HCT116 (cell line): ENCODE measurements at regions not wholly inside any gene's neighbourhood (a gene's known extent, or its start where the extent isn't known, plus 50 kb on each side); places are given as distances from the start of the nearest gene placed in this dataset.

Experiments used
- ATAC-seq: fragments of 200-7000 bp; cut with Tn5 transposase; 2 replicates; pipeline ENCODE4 v1.9.1; 2020; ENCODE audit warnings: mild to moderate bottlenecking, moderate library complexity
- BruUV-seq: library from RNA; stranded (reverse); fragments of 400-500 nt; replicated peaks from 2 replicates; lab custom pipeline; 2021; lab: Mats Ljungman, UMichigan
- CTCF ChIA-PET: fragments of 300-600 bp; sonication (Branson Sonifier 250); formaldehyde crosslinking; loops from one replicate; lab custom pipeline; 2021; ENCODE audit warnings: antibody characterized with exemption; lab: Charles Lee
- POLR2A ChIA-PET: fragments of 300-600, 350-600 bp; sonication (Branson Sonifier 250); formaldehyde crosslinking; loops from one replicate; lab custom pipeline; 2021; ENCODE audit warnings: antibody characterized with exemption; lab: Charles Lee
- RAD21 ChIA-PET, 2 experiments: fragments of 300-600 bp; sonication (Branson Sonifier 250); formaldehyde crosslinking; loops; one replicate each; lab custom pipeline; 2023; ENCODE audit warnings: low total read pairs in 2 of 2; ENCODE audit not compliant: uncharacterized antibody in 2 of 2, unreplicated experiment in 2 of 2, low non-redundant PET in 1 of 2; lab: Charles Lee
- DNase-seq: peaks from one replicate; pipeline ENCODE4 v3.0.0-alpha.2; 2010; ENCODE audit warnings: low read depth, low spot score
- H2AFZ ChIP-seq: fragments of 200-600 bp; shearing (Covaris generic), sonication (generic); 2 replicates; pipeline ENCODE4 v1.6.1; 2017; ENCODE audit warnings: low read depth, mixed run types, mixed read lengths, antibody characterized with exemption, low read length; ENCODE audit not compliant: poor library complexity, severe bottlenecking
- H3K27ac ChIP-seq: 2 replicates; pipeline ENCODE4 v1.5.1; 2012; ENCODE audit warnings: low read depth, low read length
- H3K27me3 ChIP-seq: fragments of 200-600 bp; sonication (generic); 2 replicates; pipeline ENCODE4 v1.6.1; 2016; ENCODE audit warnings: mixed run types, low read length, mixed read lengths; ENCODE audit not compliant: insufficient read depth
- H3K36me3 ChIP-seq, 2 experiments: fragments of 200-500 bp in 1 of 2; fragments of 200-600 bp in 1 of 2; sonication (Bioruptor generic) in 1 of 2; sonication (generic) in 1 of 2; 2 replicates each; pipeline versions ENCODE4 v1.5.1 to v1.6.1; 2014 to 2016; ENCODE audit warnings: low read length in 2 of 2, inconsistent platforms in 1 of 2, mixed read lengths in 1 of 2, mixed run types in 1 of 2; ENCODE audit not compliant: insufficient read depth in 2 of 2, control insufficient read depth in 1 of 2
- H3K4me1 ChIP-seq, 2 experiments: fragments of 200-600 bp in 1 of 2; sonication (generic) in 1 of 2; 2 replicates each; pipeline versions ENCODE4 v1.5.1 to v1.6.1; 2012 to 2017; ENCODE audit warnings: low read length in 2 of 2, inconsistent platforms in 1 of 2, mild to moderate bottlenecking in 1 of 2, mixed read lengths in 1 of 2, mixed run types in 1 of 2, moderate library complexity in 1 of 2; ENCODE audit not compliant: insufficient read depth in 2 of 2, control insufficient read depth in 1 of 2
- H3K4me2 ChIP-seq: fragments of 200-600 bp; sonication (generic); 2 replicates; pipeline ENCODE4 v1.6.1; 2017; ENCODE audit warnings: mixed run types, low read length, mixed read lengths
- H3K4me3 ChIP-seq, 2 experiments: fragments of 200-600 bp in 1 of 2; sonication (generic) in 1 of 2; replicated peaks in 1 of 2; 2 replicates each; pipeline ENCODE4 v1.5.1; 2011 to 2016; ENCODE audit warnings: low read length in 2 of 2, control low read depth in 1 of 2, low read depth in 1 of 2, mild to moderate bottlenecking in 1 of 2, mixed read lengths in 1 of 2, mixed run types in 1 of 2
- H3K79me2 ChIP-seq: fragments of 200-600 bp; sonication (generic); 2 replicates; pipeline ENCODE4 v1.6.1; 2017; ENCODE audit warnings: mild to moderate bottlenecking, mixed run types, low read length, moderate library complexity, mixed read lengths; ENCODE audit not compliant: insufficient read depth
- H3K9ac ChIP-seq: fragments of 200-600 bp; sonication (generic); 2 replicates; pipeline ENCODE4 v1.6.1; 2016; ENCODE audit warnings: low read length, mixed read lengths
- H3K9me2 ChIP-seq: fragments of 200-600 bp; sonication (generic), shearing (Covaris generic); 2 replicates; pipeline ENCODE4 v1.6.1; 2017; ENCODE audit warnings: mixed run types, mild to moderate bottlenecking, moderate library complexity; ENCODE audit not compliant: insufficient read depth
- H3K9me3 ChIP-seq, 2 experiments: fragments of 200-500 bp in 1 of 2; fragments of 200-600 bp in 1 of 2; sonication (Bioruptor generic) in 1 of 2; sonication (generic) in 1 of 2; 2 replicates each; pipeline ENCODE4 v1.6.1; 2014 to 2017; ENCODE audit warnings: low read length in 2 of 2, mixed read lengths in 2 of 2, inconsistent platforms in 1 of 2, low read depth in 1 of 2, mild to moderate bottlenecking in 1 of 2, mixed run types in 1 of 2, moderate library complexity in 1 of 2; ENCODE audit not compliant: control insufficient read depth in 1 of 2, insufficient read depth in 1 of 2
- H4K20me1 ChIP-seq: fragments of 200-600 bp; sonication (generic), shearing (Covaris generic); 2 replicates; pipeline ENCODE4 v1.6.1; 2017; ENCODE audit warnings: mixed run types, mild to moderate bottlenecking, moderate library complexity; ENCODE audit not compliant: insufficient read depth
- ATF3 ChIP-seq: IDR thresholded peaks from 2 replicates; pipeline ENCODE4 v1.6.1; 2012
- CTCF ChIP-seq, 3 experiments: fragments of 200-600 bp in 1 of 3; sonication (generic) in 1 of 3; IDR thresholded peaks in 2 of 3; conservative IDR thresholded peaks in 1 of 3; 2 replicates each; pipeline ENCODE4 v1.5.1; 2012 to 2017; ENCODE audit warnings: low read depth in 2 of 3, low read length in 2 of 3, antibody characterized with exemption in 1 of 3, borderline replicate concordance in 1 of 3, control low read depth in 1 of 3, mild to moderate bottlenecking in 1 of 3, mixed read lengths in 1 of 3, mixed run types in 1 of 3, moderate library complexity in 1 of 3; ENCODE audit not compliant: insufficient read depth in 1 of 3
- EZH2 ChIP-seq: fragments of 200-600 bp; sonication (generic); IDR thresholded peaks from 2 replicates; pipeline ENCODE4 v1.6.1; 2017; ENCODE audit warnings: antibody characterized with exemption, mixed run types
- POLR2A ChIP-seq: IDR thresholded peaks from 2 replicates; pipeline ENCODE4 v1.7.0; 2011; ENCODE audit warnings: borderline replicate concordance; ENCODE audit not compliant: insufficient read depth, insufficient read length; ENCODE audit errors: extremely low read depth
- POLR2AphosphoS5 ChIP-seq: IDR thresholded peaks from 2 replicates; pipeline ENCODE4 v1.6.1; 2011; ENCODE audit warnings: mild to moderate bottlenecking, low read depth, low read length, moderate library complexity
- RAD21 ChIP-seq: IDR thresholded peaks from 2 replicates; pipeline ENCODE4 v1.6.1; 2012; ENCODE audit warnings: low read depth, mild to moderate bottlenecking
- SIN3A ChIP-seq: IDR thresholded peaks from 2 replicates; pipeline ENCODE4 v1.6.1; 2012; ENCODE audit warnings: low read depth
- SRF ChIP-seq: IDR thresholded peaks from 2 replicates; pipeline ENCODE4 v1.6.1; 2012; ENCODE audit warnings: low read depth
- ZFX ChIP-seq: fragments of 450-650 bp; IDR thresholded peaks from 2 replicates; pipeline ENCODE4 v1.6.1; 2017
- intact Hi-C: fragments of 100-400 bp; cut with micrococcal nuclease; formaldehyde crosslinking; loops from 2 replicates; pipeline ENCODE4 v1.10.0; 2022

GRCh38 chr6:21883595-21884328, 290.2 kb downstream of the SOX4 start:
- H3K4me1 ChIP-seq = no peaks in the 10 kb centered on the region
- H3K9ac ChIP-seq = no peak overlapping the region
- no peaks in the 10 kb centered on the region for H3K36me3 ChIP-seq
- no peak for DNase-seq
- H4K20me1 ChIP-seq = no peaks in the 10 kb centered on the region
- BruUV-seq = no TSS peak
- RAD21 ChIA-PET = no interaction called here
- H3K4me3 ChIP-seq = no peak overlapping the region
- H3K9me3 ChIP-seq = no peaks in the 10 kb centered on the region
- H3K27me3 ChIP-seq = no peaks in the 10 kb centered on the region
- H2AFZ ChIP-seq = no peak overlapping the region
- ATAC-seq = no peak
- TF ChIP-seq SRF = no peak
- TF ChIP-seq SIN3A = no peak
- no peak for TF ChIP-seq RAD21
- TF ChIP-seq EZH2 = no peak
- no peak for TF ChIP-seq POLR2AphosphoS5
- TF ChIP-seq POLR2A = no peak
- TF ChIP-seq CTCF (IDR thresholded peaks at IDR 0.05 in 2 of 3, conservative IDR thresholded peaks at IDR 0.05 in 1 of 3; ENCODE audit: borderline replicate concordance in 1 of 3, insufficient read depth in 1 of 3, low read depth in 2 of 3, low read length in 2 of 3) = no peak
- TF ChIP-seq ZFX = no peak
- no peaks in the 10 kb centered on the region for H3K9me2 ChIP-seq
- POLR2A ChIA-PET = no interaction called here
- CTCF ChIA-PET = no interaction called here
- intact Hi-C loops = no loop called here
- no peak overlapping the region for H3K4me2 ChIP-seq
- H3K27ac ChIP-seq = no peak overlapping the region
- H3K79me2 ChIP-seq = no peaks in the 10 kb centered on the region

GRCh38 chr6:21885111-21885510, 291.6 kb downstream of the SOX4 start:
- CTCF ChIA-PET = no interaction called here
- no peak overlapping the region for H2AFZ ChIP-seq

More at GRCh38 chr6:21885111-21885510, 291.6 kb downstream of the SOX4 start:
- DNase-seq (no peak), ATAC-seq (no peak)
- POLR2A ChIA-PET = no interaction called here
- no peak overlapping the region for H3K4me3 ChIP-seq
- no peaks in the 10 kb centered on the region for H3K9me2 ChIP-seq
- BruUV-seq = no TSS peak
- TF ChIP-seq SRF = no peak
- no peak for TF ChIP-seq ATF3
- TF ChIP-seq, all 23 proteins: peak for 0
- H3K9ac ChIP-seq = no peak overlapping the region
- no peaks in the 10 kb centered on the region for H3K79me2 ChIP-seq
- H3K36me3 ChIP-seq = no peaks in the 10 kb centered on the region
- H4K20me1 ChIP-seq = no peaks in the 10 kb centered on the region
- H3K9me3 ChIP-seq = no peaks in the 10 kb centered on the region
- H3K27me3 ChIP-seq = no peaks in the 10 kb centered on the region
- RAD21 ChIA-PET = no interaction called here
- H3K27ac ChIP-seq = no peak overlapping the region
- intact Hi-C loops = no loop called here
- H3K4me2 ChIP-seq = no peak overlapping the region
- H3K4me1 ChIP-seq = no peaks in the 10 kb centered on the region
